ENCODE measurements at regions not wholly inside any gene's neighbourhood (a gene's known extent, or its start where the extent isn't known, plus 50 kb on each side); places are given as distances from the start of the nearest gene placed in this dataset.

DNA sequence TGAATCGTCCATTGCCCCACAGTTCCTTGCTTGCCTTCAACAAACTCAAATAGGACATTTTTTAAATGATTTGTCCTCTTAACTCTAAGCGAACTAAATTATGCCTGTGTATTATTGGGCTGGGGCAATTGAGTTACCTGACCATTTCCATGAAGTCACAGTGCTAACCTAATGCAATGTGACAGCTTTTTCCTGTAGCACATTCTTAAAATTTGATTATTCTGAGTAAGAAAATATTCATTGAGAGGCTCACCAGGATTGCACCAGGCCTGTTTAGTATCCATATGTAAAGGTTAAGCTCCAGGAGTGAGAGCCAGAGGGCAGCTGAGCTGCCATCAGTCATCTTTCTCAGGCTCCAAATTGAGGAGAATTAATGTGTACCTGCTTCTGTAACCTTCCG lies 90.9 kb downstream of the GPR65 start:
- TF ChIP-seq, protein P1, sequence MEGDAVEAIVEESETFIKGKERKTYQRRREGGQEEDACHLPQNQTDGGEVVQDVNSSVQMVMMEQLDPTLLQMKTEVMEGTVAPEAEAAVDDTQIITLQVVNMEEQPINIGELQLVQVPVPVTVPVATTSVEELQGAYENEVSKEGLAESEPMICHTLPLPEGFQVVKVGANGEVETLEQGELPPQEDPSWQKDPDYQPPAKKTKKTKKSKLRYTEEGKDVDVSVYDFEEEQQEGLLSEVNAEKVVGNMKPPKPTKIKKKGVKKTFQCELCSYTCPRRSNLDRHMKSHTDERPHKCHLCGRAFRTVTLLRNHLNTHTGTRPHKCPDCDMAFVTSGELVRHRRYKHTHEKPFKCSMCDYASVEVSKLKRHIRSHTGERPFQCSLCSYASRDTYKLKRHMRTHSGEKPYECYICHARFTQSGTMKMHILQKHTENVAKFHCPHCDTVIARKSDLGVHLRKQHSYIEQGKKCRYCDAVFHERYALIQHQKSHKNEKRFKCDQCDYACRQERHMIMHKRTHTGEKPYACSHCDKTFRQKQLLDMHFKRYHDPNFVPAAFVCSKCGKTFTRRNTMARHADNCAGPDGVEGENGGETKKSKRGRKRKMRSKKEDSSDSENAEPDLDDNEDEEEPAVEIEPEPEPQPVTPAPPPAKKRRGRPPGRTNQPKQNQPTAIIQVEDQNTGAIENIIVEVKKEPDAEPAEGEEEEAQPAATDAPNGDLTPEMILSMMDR (IDR thresholded peaks at IDR 0.05; ENCODE audit: control extremely low read depth in 1 of 3, insufficient read depth in 1 of 3, low read depth in 1 of 3, low read length in 3 of 3): no peak
- TF ChIP-seq GTF2F1 (IDR thresholded peaks at IDR 0.05; ENCODE audit: borderline replicate concordance, low read depth, low read length) (no peak), KDM4A (IDR thresholded peaks at IDR 0.05; ENCODE audit: low read depth, low read length, severe bottlenecking) (no peak), EP300 (IDR thresholded peaks at IDR 0.05; ENCODE audit: borderline replicate concordance in 1 of 2, low read depth in 2 of 2, low read length in 2 of 2) (no peak), POLR2A (IDR thresholded peaks at IDR 0.05; ENCODE audit: control extremely low read depth in 1 of 2, low read depth in 2 of 2, low read length in 2 of 2) (no peak), SP1 (IDR thresholded peaks at IDR 0.05; ENCODE audit: low read depth, low read length) (no peak), SIX5 (IDR thresholded peaks at IDR 0.05; ENCODE audit: low read depth, low read length) (no peak), TCF12 (IDR thresholded peaks at IDR 0.05; ENCODE audit: low read depth, low read length) (no peak), TAF1 (IDR thresholded peaks at IDR 0.05; ENCODE audit: low read depth, low read length) (no peak)
- TF ChIP-seq, protein P2, sequence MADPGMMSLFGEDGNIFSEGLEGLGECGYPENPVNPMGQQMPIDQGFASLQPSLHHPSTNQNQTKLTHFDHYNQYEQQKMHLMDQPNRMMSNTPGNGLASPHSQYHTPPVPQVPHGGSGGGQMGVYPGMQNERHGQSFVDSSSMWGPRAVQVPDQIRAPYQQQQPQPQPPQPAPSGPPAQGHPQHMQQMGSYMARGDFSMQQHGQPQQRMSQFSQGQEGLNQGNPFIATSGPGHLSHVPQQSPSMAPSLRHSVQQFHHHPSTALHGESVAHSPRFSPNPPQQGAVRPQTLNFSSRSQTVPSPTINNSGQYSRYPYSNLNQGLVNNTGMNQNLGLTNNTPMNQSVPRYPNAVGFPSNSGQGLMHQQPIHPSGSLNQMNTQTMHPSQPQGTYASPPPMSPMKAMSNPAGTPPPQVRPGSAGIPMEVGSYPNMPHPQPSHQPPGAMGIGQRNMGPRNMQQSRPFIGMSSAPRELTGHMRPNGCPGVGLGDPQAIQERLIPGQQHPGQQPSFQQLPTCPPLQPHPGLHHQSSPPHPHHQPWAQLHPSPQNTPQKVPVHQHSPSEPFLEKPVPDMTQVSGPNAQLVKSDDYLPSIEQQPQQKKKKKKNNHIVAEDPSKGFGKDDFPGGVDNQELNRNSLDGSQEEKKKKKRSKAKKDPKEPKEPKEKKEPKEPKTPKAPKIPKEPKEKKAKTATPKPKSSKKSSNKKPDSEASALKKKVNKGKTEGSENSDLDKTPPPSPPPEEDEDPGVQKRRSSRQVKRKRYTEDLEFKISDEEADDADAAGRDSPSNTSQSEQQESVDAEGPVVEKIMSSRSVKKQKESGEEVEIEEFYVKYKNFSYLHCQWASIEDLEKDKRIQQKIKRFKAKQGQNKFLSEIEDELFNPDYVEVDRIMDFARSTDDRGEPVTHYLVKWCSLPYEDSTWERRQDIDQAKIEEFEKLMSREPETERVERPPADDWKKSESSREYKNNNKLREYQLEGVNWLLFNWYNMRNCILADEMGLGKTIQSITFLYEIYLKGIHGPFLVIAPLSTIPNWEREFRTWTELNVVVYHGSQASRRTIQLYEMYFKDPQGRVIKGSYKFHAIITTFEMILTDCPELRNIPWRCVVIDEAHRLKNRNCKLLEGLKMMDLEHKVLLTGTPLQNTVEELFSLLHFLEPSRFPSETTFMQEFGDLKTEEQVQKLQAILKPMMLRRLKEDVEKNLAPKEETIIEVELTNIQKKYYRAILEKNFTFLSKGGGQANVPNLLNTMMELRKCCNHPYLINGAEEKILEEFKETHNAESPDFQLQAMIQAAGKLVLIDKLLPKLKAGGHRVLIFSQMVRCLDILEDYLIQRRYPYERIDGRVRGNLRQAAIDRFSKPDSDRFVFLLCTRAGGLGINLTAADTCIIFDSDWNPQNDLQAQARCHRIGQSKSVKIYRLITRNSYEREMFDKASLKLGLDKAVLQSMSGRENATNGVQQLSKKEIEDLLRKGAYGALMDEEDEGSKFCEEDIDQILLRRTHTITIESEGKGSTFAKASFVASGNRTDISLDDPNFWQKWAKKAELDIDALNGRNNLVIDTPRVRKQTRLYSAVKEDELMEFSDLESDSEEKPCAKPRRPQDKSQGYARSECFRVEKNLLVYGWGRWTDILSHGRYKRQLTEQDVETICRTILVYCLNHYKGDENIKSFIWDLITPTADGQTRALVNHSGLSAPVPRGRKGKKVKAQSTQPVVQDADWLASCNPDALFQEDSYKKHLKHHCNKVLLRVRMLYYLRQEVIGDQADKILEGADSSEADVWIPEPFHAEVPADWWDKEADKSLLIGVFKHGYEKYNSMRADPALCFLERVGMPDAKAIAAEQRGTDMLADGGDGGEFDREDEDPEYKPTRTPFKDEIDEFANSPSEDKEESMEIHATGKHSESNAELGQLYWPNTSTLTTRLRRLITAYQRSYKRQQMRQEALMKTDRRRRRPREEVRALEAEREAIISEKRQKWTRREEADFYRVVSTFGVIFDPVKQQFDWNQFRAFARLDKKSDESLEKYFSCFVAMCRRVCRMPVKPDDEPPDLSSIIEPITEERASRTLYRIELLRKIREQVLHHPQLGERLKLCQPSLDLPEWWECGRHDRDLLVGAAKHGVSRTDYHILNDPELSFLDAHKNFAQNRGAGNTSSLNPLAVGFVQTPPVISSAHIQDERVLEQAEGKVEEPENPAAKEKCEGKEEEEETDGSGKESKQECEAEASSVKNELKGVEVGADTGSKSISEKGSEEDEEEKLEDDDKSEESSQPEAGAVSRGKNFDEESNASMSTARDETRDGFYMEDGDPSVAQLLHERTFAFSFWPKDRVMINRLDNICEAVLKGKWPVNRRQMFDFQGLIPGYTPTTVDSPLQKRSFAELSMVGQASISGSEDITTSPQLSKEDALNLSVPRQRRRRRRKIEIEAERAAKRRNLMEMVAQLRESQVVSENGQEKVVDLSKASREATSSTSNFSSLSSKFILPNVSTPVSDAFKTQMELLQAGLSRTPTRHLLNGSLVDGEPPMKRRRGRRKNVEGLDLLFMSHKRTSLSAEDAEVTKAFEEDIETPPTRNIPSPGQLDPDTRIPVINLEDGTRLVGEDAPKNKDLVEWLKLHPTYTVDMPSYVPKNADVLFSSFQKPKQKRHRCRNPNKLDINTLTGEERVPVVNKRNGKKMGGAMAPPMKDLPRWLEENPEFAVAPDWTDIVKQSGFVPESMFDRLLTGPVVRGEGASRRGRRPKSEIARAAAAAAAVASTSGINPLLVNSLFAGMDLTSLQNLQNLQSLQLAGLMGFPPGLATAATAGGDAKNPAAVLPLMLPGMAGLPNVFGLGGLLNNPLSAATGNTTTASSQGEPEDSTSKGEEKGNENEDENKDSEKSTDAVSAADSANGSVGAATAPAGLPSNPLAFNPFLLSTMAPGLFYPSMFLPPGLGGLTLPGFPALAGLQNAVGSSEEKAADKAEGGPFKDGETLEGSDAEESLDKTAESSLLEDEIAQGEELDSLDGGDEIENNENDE (IDR thresholded peaks at IDR 0.05; ENCODE audit: insufficient replicate concordance, low read length): no peak
